ENCODE measurements at regions not wholly inside any gene's neighbourhood (a gene's known extent, or its start where the extent isn't known, plus 50 kb on each side); places are given as distances from the start of the nearest gene placed in this dataset.

GRCh38 chr2:105625632-105626031 lies 119.1 kb upstream of the NCK2 start:
- no peak for DNase-seq (ENCODE audit: low read depth in 1 of 2, low spot score in 1 of 2)

GRCh38 chr2:105621038-105621437 lies 123.7 kb upstream of the NCK2 start:
- DNase-seq (ENCODE audit: low read depth in 1 of 2, low spot score in 1 of 2): no peak

- no peak for DNase-seq (ENCODE audit: low read depth in 1 of 2, low spot score in 1 of 2)
Observed at GRCh38 chr2:105618351-105618659, 126.4 kb upstream of the NCK2 start.

GRCh38 chr2:105617631-105618350 lies 126.9 kb upstream of the NCK2 start:
- DNase-seq (ENCODE audit: low read depth in 1 of 2, low spot score in 1 of 2): no peak

- DNase-seq (ENCODE audit: low read depth in 1 of 2, low spot score in 1 of 2): no peak
Observed at GRCh38 chr2:105615305-105615704, 129.4 kb upstream of the NCK2 start.

GRCh38 chr2:105611811-105612424 lies 132.8 kb upstream of the NCK2 start:
- DNase-seq (ENCODE audit: low read depth in 1 of 2, low spot score in 1 of 2): no peak

GRCh38 chr2:105611333-105611637 lies 133.4 kb upstream of the NCK2 start:
- DNase-seq (ENCODE audit: low read depth in 1 of 2, low spot score in 1 of 2): no peak

GRCh38 chr2:105610576-105611332 lies 134.0 kb upstream of the NCK2 start:
- DNase-seq (ENCODE audit: low read depth in 1 of 2, low spot score in 1 of 2): no peak

GRCh38 chr2:105609746-105610402 lies 134.8 kb upstream of the NCK2 start:
- DNase-seq (ENCODE audit: low read depth in 1 of 2, low spot score in 1 of 2): no peak

- no peak for DNase-seq (ENCODE audit: low read depth in 1 of 2, low spot score in 1 of 2)
Observed at GRCh38 chr2:105607920-105608504, 136.7 kb upstream of the NCK2 start.

- DNase-seq (ENCODE audit: low read depth in 1 of 2, low spot score in 1 of 2): no peak
Observed at GRCh38 chr2:105606081-105606480, 138.6 kb upstream of the NCK2 start.

- DNase-seq (ENCODE audit: low read depth in 1 of 2, low spot score in 1 of 2): no peak
Observed at GRCh38 chr2:105604938-105605337, 139.8 kb upstream of the NCK2 start.

GRCh38 chr2:105600949-105601794 lies 143.5 kb upstream of the NCK2 start:
- no peak for DNase-seq (ENCODE audit: low read depth in 1 of 2, low spot score in 1 of 2)

GRCh38 chr2:105600602-105600948 lies 144.1 kb upstream of the NCK2 start:
- DNase-seq (ENCODE audit: low read depth in 1 of 2, low spot score in 1 of 2): no peak

- DNase-seq (ENCODE audit: low read depth in 1 of 2, low spot score in 1 of 2): no peak
Observed at GRCh38 chr2:105600037-105600442, 144.7 kb upstream of the NCK2 start.

- no peak for DNase-seq (ENCODE audit: low read depth in 1 of 2, low spot score in 1 of 2)
Observed at GRCh38 chr2:105598829-105599698, 145.6 kb upstream of the NCK2 start.

GRCh38 chr2:105597806-105598803 lies 146.6 kb upstream of the NCK2 start:
- DNase-seq (ENCODE audit: low read depth in 1 of 2, low spot score in 1 of 2): no peak

- DNase-seq (ENCODE audit: low read depth in 1 of 2, low spot score in 1 of 2): no peak
Observed at GRCh38 chr2:105597011-105597805, 147.5 kb upstream of the NCK2 start.

Measured in activated CD4-positive, alpha-beta T cell treated with anti-CD3 and anti-CD28 coated beads, Interleukin-2, amount 50 U/mL, for 24 hours (primary cell).